C1 segment of cervical spinal cord (tissue), 14 donors: ENCODE measurements at regions not wholly inside any gene's neighbourhood (a gene's known extent, or its start where the extent isn't known, plus 50 kb on each side); places are given as distances from the start of the nearest gene placed in this dataset.

Source experiments
- DNase-seq, 14 donors: peaks; one replicate each; lab custom pipeline; 2025; lab: John Stamatoyannopoulos, UW

DNA sequence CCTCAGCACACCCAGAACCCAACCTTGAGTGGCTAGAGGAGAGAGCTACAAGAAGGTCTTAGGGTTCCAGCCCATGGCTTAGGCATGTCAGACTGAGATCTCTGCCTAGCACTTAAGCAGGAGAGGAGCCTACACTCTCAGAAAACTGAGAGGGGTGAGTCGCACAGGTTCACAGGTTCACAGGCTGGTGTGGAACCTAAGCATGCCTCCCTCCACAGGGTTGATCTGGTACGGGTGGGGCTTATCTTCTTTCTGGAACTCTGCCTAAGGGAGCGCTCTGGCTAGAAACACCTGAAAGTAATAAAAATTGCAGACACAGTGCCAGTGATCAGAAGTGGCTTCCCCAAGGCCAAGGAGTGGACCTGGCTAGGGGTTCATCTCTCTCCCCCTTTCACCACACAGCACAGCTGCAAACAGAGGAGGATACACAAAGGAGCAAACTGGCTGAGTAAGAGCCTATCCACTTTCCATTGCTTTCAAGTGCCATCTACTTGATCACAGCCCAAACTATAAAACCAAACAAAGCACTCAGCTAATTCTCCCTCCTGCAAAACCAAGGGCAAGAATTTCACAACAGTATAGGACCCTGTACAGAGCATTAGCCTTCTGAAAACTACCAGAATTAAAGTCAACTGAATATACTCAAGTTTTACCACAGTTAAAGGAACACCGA lies 481.9 kb upstream of the SETBP1 start:
- no peak for DNase-seq

- no peak for DNase-seq
Observed at GRCh38 chr18:44213293-44213692, 467.4 kb upstream of the SETBP1 start.

DNA sequence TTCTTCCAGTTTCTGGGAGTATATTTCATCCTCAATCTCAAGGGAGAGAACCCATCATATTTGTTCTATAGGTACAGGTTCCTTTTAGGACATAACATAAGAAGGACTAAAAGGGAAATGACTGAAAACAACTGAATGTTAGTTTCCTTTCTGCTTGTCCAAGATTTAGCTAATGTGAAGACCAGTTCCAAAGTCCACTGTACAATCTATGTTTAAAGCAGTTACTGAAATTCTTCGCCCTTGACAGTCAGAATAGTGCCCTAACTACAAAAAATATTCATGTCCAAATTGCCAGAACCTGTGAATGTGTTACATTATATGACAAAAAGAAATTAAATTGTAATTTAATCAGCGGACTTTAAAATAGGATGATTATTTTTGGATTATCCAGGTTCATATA lies 466.3 kb upstream of the SETBP1 start:
- DNase-seq: no peak

DNA sequence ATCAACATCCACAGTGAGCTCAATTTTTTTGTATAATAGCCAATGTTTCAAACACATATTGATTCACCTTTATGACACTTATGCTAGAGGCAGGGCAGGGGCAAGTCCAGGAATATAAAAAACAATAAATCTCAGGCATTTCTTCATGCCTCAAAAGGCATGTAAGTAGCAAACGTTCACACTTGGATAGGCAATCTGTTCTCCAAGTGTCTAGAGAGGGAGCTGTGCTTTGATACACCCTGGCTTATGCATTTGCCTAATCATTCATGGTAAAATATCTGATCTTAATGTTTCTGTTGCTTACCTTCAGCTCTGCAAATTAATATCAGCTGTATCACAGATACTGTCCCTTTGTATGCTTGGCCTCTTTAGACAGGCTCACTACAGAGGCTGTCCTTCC lies 464.5 kb upstream of the SETBP1 start:
- DNase-seq: no peak

- DNase-seq: no peak
Observed at GRCh38 chr18:44227501-44227900, 453.2 kb upstream of the SETBP1 start.

- peak in 13 of 14 donors; percentile 0 to 71 (median 45) for DNase-seq
Observed at GRCh38 chr18:44229693-44230108, 451.0 kb upstream of the SETBP1 start.

GRCh38 chr18:44231936-44232335 lies 448.8 kb upstream of the SETBP1 start:
- DNase-seq: no peak

DNA sequence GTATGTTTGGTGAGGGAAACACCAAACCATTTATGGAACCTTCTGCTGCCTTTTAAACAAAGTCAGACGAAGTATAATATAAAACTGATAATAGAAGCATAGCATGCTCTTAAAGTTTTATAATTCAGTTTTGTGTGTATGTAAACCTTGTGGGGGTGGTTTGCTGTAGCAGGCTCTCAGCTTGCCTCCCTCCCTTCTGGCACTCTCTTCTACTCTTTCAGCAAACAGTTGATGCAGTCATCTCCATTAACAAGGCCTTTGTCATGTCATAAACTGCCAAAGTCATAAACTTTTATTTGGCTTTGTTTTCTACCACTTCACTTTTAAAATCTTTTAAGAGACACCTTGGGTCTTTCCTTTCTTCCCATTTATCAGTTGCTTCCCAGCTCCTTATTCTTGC lies 448.2 kb upstream of the SETBP1 start:
- no peak for DNase-seq

- no peak for DNase-seq
Observed at GRCh38 chr18:44238454-44238853, 442.2 kb upstream of the SETBP1 start.

- no peak for DNase-seq
Observed at GRCh38 chr18:44238911-44239310, 441.8 kb upstream of the SETBP1 start.

DNA sequence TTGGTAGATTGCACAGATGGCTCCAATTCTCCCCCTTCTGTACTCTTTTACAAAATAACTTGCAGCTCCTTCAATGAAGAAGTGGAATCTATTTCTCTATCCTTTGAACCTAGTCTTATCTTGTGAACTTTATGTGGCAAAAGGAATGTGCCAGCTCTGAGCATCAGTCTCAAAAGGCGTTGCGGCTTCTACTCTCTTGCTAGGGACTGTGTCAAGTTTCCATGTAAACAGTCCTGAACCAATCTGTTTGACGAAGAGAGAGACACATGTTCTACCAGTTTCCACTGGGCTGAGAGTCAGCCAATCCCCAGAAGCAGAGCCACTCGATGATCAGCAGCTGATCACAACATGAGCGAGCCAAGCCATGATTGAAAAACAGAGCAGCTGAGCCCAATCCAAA lies 439.7 kb upstream of the SETBP1 start:
- DNase-seq: no peak

- DNase-seq: no peak
Observed at GRCh38 chr18:44245019-44245418, 435.7 kb upstream of the SETBP1 start.

DNA sequence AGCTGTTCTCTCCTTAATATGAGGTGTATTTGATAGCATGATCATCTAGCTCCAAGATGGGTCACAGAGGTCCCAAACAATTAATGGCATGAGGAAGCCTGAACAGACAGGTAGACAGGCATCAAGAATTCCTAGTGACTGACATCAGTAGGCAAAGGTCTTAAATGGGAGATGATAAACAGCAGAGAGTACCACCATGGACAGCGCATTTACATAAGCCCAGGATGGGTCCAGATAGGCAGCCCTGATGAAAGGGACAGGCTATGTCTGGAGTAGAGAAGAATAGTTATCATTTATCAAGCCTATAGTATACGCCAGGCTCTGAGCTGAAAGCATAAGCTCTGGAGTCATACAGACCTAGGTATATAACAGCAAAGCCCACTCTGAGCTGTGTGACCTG lies 434.7 kb upstream of the SETBP1 start:
- DNase-seq: no peak

GRCh38 chr18:44258086-44258485 lies 422.6 kb upstream of the SETBP1 start:
- no peak for DNase-seq

DNA sequence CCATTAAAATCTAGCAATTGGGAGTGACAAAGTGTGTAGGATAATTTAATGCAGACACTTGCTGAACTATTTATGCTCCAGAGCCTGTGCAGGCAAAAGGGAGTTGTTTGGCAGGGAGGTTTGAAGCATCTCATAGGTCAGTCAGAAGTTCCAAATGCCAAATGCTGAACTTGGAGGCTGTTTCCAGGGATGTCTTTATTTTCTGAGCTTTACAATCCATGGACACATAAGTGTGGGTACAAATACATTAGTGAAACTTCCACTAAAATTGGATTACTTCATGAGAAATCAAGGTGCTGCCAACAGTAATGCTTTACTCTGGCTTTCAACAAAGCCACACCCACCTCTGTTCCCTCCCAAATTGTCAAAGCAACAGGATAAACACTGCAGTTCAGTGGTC lies 422.1 kb upstream of the SETBP1 start:
- DNase-seq: no peak

DNA sequence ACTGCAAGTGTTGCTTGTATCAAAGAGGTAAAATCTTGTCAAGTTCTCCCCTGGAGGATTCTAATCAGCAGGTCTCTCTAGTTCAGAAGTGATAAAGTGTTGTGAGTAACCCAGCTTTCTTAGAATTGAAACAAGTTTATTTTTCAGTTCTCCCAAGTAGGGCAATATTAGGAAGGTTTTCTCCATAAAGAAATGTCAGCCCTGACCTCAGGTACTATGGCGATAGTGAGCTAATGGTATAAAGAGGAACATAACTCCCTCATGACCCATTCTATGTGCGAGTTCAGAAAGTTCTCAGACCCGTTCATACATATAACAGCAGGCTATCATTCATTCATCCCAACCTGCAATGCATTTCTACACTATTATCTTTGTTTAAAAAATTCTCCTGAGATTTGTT lies 421.1 kb upstream of the SETBP1 start:
- no peak for DNase-seq

DNA sequence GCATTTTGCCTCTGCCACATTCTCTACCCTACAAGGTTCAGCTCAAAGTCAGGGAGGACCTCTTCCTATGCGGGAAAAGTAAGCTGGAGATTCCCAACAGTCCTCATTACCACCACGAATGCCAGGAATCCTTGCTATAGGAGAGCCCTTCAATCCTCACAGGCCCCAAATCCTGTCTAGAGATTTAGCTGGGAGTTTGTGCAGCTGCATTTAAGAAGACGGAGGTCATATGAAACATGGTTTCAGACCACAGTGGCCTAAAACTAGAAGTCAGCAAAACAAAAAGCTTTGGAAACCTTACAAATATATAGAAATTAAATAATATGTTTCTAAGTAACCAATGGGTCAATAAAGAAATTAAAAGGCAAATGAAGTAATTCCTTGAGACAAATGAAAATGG lies 415.3 kb upstream of the SETBP1 start:
- no peak for DNase-seq

- DNase-seq: no peak
Observed at GRCh38 chr18:44273298-44273697, 407.4 kb upstream of the SETBP1 start.

- DNase-seq: no peak
Observed at GRCh38 chr18:44280479-44280878, 400.2 kb upstream of the SETBP1 start.

DNA sequence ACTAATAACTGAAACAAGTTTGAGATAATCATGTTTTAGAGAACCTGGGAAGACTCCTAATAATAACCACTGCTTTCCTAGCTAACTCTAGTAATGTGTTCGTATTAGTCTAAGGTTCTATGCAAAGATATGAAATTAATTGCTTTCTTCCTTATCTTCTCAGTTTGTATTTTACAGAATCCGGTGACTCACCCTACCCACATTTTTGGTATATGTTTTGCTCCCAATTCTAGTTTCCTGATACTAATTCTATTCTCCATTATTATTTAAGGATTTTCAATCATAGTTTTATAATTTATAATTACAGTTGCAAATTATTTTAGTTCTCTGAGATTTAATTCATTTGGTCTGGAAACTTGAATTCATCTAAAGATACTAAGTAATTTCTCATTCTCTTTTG lies 394.6 kb upstream of the SETBP1 start:
- DNase-seq: no peak

DNA sequence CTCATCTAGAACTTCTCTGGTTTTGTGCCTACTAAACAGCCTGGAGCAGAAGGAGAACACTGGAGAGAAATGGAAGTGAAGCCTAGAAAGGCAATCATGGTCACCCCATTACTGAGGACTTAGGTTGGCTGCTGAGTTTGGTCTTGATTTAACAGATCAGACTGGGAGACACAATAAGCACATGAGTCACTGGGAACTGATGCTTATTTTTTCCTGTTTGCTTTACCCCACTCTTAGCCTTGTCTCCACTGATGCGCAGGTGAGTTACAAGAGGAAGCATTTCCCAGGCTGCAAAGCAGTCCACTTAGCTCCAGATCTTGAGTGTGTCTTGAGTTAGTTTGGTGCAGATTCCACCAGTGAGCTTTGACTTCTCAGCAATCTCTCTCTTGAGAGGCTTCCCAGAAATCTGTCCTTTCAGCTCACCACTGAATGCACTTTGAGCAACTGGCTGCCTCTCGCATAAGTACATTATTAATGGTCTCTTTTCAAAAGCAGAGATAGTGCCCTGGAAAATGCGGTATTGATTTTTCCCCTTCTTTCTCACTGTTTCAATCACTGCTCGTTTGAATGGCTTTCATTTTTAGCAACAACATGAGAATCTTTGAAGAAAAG lies 390.2 kb upstream of the SETBP1 start:
- no peak for DNase-seq

DNA sequence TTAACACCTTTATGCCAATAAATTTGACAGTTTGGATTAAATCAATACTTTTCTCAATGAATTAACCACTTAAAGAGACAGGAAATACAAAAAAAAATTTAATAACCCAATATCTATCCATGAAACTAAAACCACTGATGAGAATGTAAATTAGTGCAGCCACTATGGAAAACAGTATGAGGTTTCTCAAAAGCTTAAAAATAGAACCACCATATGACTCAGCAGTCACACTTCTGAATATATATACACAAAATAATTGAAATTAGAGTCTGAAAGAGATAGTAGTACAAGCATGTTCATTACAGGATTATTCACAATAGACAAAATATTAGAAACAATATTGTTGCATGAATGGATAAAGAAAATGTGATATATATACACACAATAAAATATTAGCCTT lies 382.1 kb upstream of the SETBP1 start:
- no peak for DNase-seq

DNA sequence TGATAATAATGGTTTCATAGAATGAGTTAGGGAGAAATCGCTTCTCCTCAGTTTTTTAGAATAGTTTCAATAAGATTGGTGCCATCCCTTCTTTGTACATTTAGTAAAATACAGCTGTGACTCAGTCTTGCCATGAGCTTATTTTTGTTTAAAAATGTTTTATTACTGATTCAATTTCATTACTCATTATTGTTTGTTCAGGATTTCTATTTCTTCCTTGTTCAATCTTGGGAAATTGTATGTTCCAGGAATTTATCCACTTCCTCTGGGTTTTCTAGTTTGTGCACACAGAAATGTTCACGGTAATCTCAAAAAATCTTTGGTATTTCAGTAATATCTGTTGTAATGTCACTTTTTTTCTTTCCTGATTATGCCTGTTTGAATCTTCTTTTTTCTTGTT lies 371.5 kb upstream of the SETBP1 start:
- no peak for DNase-seq
